Right ventricle myocardium inferior (tissue), 1 donor: ENCODE measurements at regions not wholly inside any gene's neighbourhood (a gene's known extent, or its start where the extent isn't known, plus 50 kb on each side); places are given as distances from the start of the nearest gene placed in this dataset.
A peak's percentile ranks its signal among the peaks of the same experiment; 100 is the strongest.

Experiments used
- ATAC-seq: fragments of 200-7000 bp; cut with Tn5 transposase; one replicate; pipeline ENCODE4 v1.9.1; 2020; ENCODE audit warnings: mild to moderate bottlenecking, moderate library complexity
- DNase-seq: peaks from one replicate; pipeline ENCODE4 v3.0.0; 2021; ENCODE audit errors: missing footprints
- intact Hi-C: fragments of 100-400 bp; cut with DNase I; formaldehyde crosslinking; loops from one replicate; pipeline ENCODE4 v1.11.0; 2022
- donor health status: DM: no; HTN: yes; CAD: no; lungs with severe emphysema.

DNA sequence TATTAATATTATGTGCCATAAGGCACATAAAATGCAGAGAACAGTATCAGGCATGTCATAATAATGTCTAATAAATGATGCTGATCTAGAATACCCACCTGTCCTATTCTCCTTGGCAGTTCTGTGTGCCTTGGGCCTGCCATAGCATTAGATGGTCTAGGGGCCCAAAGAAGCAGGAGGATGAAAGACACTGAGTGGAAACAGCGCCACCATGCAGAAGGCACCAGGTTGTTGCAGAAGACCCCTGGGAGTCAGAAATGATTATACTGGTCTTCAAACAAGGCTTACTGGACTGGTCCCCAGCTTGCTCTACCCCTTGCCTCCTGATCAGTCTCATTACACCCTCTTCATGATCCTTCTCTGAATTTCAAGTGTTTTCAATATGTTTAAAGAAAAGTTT, 353.3 kb downstream of the GRIN2B start:
- intact Hi-C loops = no loop called here
- no peak for DNase-seq
- no peak for ATAC-seq

DNA sequence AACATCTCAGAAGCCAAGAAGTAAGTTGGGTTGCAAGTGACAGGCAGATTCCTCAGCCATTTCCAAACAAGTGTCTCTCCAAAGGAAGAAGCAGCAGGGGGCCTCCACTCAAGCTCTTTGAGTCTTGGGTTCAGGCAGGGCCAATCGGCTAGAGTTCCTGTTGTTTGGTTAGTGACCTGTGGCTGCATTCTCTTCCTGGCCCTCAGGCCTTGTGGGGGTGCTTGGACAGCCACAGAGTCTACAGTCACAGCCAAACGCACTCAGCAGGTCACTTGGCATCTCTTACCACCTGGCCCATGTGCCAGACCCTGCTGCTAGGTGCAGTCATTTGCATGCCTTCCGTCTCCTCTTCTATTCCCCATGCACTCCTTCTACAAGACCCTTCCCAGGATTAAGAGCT, 353.9 kb downstream of the GRIN2B start:
- DNase-seq (no peak), ATAC-seq (no peak)
- intact Hi-C loops = no loop called here

DNA sequence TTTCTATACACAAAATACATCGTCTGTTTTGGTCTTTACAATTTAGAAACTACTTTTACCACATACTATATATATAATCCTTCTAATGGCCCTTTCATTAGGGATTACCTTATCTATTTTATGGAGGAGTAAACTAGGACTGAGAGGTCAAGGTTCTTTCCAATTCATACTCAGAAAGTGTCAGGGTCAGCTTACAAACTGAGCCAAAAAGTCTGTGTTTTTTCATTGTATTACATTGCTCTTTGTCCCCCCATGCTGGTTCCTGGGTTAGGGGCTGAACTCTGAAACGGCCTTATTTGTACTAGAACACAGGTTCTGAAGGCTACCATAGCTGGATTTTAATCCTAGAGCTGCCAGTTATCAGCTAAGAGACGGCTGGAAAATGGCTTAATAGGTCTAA, 368.1 kb downstream of the GRIN2B start:
- intact Hi-C loops = no loop called here
- DNase-seq (no peak), ATAC-seq (no peak)

DNA sequence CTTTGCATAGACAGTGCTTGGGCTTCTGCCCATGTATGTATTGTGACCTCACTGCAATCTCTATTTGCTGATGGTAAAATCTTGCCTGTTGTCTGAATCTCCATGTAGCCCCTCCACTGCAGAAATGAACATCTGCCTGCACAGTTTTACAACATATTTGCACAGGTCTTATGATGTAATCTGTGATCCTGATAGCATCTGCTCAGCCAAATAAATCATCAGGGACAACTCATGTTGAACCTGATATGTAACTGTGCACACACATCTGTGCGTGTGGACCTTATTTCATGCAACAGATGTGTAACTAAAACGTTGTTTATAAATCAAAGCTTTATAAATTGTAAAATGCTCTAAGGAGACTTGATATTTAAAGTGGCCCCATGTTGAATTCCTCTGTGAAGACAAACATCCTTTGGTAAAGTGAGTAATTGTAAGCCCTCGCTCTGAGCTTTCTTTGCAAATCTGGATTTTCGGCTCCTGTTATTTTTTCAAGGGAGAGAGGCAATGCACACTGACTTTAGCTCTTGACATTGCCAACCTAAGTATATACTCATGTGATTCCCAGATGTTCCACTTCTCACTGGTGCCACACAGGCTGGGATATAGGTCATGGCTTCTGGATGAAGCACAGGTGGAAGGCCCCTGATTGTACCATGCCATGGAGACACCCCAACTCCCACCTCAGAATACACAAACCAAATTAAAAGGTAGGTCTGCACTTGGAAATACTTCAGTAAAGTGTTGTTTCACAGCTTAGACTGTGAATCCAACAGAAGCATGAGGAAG, 371.3 kb downstream of the GRIN2B start:
- intact Hi-C loops = no loop called here
- ATAC-seq = no peak
- no peak for DNase-seq

DNA sequence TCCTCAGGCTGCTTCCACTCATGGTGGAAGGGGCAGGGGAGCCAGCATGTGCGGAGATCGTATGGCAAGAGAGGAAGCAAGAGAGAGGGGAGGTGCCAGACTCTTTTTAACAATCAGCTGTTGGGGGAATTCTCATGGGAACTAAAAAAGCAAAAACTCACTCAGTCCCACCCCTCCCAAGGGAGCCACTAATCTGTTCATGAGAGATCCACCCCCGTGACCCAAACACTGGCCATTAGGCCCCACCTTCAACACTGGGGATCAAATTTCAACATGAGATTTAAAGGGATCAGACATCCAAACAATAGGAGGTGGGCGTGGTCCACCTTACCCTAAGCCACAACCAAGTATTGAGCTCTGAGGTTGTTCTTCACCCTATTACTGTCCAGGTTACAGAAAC, 375.1 kb downstream of the GRIN2B start:
- ATAC-seq = no peak
- intact Hi-C loops = no loop called here
- no peak for DNase-seq

DNA sequence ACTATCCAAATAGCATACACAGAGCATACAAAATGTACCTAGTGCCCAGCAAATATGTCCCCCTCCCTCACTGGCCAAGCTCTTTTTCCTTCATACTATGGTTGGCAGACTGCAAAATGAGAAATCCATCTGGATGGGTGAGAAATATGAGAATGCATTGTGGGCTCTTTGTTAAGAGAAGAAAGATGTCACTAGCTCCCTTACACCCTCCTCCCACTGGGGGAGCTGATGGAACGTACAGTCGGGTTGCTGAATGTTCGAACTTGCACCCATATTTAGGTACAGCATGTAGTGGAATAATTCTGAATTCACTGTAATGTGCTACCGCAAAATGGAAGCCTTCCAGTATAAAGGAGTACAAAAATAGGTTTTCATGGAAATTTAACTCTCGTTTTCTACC, 377.4 kb downstream of the GRIN2B start:
- no peak for DNase-seq
- intact Hi-C loops = no loop called here
- no peak for ATAC-seq

DNA sequence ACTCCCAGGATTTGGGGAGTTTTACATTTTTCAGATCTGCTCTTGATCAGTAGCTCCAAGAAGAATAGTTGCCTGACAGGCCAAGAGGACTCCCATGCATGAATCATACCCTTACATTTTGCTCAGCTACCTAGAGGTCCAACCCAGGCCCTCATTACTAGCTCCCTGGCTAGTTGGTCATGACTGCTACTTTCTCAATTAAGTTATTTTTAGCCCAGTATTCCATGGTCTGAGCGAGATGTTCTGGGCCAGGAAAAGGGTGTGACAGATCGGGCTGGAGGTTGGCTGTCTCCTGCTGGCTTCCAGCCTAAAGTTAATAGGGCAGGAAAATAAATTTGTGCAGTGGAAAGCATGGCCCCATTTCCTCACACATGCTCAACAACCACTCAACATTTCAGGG, 379.2 kb downstream of the GRIN2B start:
- ATAC-seq (peak; percentile 34), DNase-seq (no peak)
- intact Hi-C loops = no loop called here

DNA sequence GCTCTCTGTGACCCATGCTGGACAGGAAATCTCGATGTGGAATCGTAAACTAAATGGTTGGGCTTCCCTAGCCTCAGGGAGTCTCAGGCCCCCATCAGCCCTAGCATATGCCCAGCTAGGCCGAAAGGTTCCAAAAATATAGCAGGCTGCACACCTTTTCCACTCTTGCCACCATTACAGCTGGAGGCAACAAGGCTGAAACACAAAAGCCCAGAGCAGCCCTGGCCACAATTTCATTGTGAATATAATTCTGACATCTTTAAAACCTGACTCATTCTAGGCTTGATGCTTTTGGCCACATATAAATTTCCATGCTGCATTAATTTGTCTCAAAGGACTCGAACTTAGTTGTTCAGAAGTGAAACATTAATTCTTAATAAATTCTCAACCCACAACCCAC, 382.2 kb downstream of the GRIN2B start:
- intact Hi-C loops = no loop called here
- no peak for DNase-seq
- no peak for ATAC-seq

DNA sequence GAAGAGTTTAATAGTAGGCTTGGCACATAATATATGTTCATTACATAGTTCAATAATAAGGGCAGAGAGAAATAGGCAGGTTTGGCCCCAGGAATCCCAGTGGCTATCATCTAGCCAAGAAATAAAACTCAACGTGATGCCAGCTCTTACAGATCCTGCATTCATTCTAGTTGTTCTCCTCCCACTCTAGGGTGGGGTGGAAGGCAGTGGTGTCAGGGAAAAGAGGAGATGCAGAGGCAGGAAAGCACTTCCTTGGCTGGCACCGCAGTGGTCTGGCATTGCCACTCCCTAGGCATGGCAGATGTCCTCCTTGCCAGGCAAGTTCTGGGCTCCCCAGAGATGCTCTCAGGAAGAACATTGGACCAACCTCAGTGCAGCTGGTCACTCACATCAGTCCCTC, 383.6 kb downstream of the GRIN2B start:
- intact Hi-C loops = no loop called here
- peak; percentile 52 for DNase-seq
- no peak for ATAC-seq

DNA sequence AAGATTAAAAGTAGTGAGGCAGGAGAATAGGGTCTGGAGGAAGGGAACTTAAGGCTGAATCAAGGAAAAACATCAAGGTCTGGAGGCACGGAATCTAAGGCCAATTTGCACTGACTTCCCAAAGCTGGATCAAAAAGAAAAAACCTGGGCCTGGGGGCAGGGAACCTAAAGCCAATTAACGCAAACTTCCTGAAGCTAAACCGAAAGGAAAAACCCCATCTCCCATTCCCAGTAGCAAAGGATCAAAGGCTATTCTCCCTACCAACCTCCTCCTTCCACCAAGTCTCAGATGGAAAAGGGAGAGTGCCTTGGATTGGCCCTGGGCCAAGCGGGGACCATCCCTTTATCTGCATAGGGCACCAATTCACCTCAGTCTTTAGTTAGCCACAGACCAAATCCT, 384.2 kb downstream of the GRIN2B start:
- intact Hi-C loops = no loop called here
- DNase-seq (no peak), ATAC-seq (no peak)

DNA sequence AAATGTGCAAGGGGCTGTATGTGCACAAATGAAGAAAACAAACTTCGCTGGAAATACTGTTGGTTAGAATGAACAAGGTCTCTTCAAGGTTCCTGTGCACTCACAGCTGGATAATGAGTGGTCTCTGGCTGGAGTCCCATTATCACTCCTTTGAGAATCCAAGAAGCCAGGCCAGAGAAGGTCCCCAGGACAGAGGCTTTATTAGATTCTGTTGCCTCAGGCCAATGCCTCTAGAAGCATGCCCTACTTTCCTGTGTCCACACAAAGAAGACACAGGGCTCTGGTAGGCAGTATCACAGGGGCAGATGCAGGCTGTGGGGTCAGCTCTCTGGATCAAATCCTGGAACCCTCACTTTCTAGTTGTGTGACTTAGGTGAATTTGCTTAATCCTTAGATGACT, 384.7 kb downstream of the GRIN2B start:
- intact Hi-C loops = no loop called here
- DNase-seq = no peak
- no peak for ATAC-seq

DNA sequence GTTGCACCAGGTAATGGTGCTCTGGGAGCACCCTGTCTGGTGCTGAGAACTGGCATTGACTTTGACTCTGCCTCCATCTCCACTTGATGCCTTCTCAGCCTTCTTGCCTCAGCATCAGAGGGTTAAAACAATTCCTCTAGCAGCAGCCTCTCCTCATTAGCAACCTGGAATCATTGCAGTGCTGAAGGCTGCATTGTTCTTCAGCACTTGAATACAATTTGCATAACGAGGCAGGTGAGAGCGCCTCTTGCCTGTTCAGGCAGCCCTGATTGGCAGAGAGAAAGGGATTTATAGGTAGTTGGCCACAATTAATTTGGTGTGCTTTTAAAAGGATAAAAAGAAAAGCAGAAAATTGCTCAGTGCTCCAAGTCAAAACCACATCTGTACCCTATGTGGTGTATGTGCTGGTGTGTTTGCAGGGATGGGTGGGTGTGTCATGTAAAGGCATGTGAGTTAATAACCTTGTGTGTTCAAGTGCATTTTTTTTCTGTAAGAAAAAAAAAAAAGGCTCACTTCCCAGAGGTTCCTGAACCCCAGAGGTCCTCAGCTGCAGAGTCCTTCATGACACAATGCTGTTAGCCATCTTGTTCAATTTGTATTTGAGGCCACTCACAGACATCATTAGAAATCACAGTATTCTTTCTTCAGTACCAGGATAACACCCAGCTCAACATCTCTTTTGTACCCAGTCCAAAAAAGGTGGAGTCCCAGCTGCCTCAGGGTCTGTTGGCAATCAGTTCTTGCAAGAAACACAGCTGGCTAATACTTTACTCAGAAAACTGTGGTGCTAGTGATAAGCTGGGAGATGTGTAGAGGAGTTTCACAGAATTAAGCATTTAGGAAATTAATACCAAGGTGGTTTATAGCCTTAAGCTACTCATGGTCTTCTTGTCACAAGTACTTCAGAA, 385.6 kb downstream of the GRIN2B start:
- DNase-seq (no peak), ATAC-seq (no peak)
- intact Hi-C loops = no loop called here

DNA sequence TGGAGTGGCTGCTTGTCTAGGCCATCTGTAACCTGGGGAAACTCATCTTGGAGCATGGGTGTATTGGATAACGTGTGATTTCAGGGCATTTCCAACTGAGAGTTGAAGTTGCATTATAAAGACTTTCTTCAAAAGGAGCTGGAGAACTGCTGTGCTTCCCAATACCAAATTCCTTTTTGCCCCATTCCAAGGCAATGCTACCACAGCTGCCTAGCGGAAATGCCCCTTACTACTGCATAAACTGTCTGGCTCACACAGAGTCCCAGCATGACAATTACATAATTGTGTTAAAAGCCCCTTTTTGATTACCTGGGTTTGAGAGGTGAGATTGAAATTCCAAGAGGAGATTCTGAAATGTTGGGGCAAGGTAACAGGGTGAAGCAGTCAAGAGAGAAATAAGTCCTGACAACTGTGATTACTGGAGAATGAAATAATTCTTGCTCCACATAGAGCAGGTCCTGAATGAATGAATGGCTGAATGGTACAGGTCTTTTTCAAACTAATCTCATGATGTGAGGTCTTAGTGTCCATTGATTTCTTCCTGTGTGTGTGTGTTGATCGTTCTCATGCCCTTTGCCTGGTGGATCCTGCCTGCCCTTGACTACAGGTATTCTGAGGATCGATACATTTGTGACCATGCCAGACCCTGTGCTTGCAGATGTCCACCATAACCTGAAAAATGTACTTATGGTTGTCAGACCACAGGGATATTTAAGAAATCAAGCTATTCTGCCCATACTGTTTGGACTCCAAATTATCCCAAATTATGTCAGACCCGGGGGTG, 386.5 kb downstream of the GRIN2B start:
- DNase-seq (no peak), ATAC-seq (no peak)
- intact Hi-C loops = no loop called here

DNA sequence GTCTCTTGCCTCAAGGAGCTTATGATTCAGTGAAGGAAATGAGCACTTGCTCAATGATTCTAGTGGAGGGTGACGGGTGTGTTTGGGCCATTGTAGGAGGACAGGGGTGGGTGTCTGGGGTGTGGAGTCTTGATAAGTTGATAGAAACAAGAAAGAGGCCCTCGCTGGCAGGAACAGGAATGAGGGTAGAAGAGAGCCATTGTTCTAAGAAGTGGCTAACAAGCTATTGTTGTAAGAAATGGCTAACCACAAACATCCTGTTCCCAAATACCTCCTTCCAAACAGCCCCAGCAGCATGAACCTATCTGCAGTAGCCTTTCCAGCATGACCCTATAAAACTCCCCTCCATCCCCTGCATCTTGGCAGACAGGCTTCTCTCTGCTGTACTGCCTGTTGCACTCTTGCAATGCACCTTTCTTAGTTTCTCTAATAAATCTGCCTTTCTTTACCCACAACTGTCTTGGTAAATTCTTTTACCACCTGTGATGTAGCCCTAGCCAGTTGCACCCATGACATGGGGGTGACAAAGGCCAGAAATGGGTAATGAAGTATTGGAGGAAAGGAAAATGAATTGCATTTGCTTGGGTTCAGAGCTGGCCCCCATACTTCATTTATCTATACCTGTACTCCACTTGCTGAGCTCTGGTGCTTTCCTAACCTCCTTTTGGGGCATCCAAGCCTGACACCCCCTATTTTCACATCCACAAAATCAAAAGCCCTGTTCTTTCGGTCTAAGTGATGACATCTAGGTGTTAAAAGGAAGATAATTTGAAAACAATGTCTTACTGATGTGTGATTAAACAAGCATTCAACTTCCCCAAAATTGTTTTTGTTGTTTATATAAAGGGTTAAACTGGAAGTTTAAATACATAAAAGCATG, 389.1 kb downstream of the GRIN2B start:
- ATAC-seq = no peak
- no peak for DNase-seq
- intact Hi-C loops = no loop called here

DNA sequence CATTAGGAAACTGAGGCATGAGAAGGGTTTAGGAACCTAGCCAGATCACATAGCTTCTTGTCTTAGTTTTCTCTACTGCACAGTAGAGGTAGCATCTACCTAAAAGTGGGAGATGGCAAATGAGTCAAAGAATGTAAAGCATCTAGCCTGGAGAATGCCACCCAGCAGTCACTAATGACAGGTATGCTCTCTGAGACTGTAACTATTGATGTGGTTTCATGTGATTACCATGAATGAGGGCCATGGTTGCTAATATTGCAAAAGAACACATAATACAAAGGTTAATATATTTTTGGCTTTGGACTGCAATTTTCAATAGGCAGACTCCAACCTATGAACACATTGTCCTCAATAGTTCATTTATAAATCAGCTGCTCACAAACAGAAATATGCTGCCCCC, 389.9 kb downstream of the GRIN2B start:
- ATAC-seq (no peak), DNase-seq (no peak)
- intact Hi-C loops = no loop called here

DNA sequence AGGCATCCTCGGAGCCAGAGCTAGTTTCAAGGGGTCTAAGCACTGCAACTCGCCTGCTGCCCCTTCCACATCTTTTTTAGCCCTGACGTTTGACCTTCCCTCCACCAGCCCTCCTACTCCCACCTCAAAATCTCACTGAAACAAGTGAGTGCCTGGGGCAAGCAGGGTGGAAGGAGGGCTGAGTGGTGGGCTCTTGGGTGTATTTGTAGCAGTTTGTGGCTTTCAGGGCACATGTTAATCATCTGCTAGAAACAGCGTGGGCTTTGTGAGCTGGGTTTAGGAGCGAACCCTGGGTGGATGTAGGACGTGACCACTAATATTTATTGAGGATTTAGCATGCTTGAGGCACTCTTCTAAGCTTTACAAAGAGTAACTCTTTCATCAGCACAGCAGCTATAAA, 390.3 kb downstream of the GRIN2B start:
- intact Hi-C loops = no loop called here
- no peak for DNase-seq
- no peak for ATAC-seq

DNA sequence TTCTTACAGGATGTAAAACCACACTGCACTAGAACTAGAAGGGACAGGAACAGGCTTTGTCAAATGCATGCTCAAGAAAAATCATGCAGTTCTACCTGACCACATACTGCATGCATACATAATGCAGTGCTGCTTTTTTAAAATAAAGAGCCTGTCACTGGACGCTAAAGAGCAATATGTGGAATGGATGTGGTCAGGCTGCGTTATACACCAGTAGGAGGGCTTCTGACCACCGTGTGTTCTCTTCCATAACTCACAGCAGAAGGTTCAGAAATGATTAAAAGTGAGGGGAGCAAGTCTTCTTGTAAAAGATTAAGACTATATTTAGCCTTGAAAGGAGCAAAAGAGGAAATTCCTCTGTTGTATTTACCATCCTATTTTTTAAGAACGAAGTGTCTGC, 392.0 kb downstream of the EMP1 start:
- intact Hi-C loops = no loop called here
- ATAC-seq (no peak), DNase-seq (no peak)

DNA sequence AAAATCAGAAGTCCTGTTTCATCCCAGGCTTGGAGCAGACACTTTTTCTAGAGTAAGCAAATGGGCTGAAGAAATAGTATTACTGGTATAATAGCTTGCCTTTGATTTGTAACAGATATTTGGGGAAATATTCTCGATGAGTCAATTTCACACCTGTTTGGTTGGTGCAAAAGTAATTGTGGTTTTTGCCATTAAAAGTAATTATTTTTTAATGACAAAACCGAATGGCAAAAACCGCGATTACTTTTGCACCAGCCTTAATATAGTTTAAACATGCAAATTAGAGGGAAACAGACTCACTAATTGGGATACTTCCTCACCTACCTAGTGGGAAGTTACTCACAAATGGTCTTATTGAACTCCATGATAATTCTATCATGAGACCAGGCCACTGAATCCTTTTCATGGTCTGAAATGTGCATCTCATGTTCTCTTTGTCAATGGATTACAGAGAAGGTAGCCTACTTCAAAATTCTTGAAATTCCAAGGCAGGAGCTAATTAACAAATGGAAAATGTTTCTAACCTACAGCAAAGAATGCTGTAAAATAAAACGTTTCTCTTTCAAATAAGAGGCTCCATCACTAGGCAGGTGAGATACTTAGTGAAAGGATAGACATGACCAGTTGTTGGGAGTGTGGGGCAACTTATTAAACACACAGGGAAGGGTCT, 391.3 kb downstream of the EMP1 start:
- ATAC-seq = no peak
- intact Hi-C loops = no loop called here

More for the DNA sequence above, 391.3 kb downstream of the EMP1 start:
- no peak for DNase-seq
